SK-N-SH (cell line): ENCODE measurements at regions not wholly inside any gene's neighbourhood (a gene's known extent, or its start where the extent isn't known, plus 50 kb on each side); places are given as distances from the start of the nearest gene placed in this dataset.

ENCODE experiments used
- NRF1 ChIP-seq: IDR thresholded peaks from 2 replicates; pipeline ENCODE4 v1.6.1; 2012; ENCODE audit warnings: low read depth, mild to moderate bottlenecking, low read length
- YY1 ChIP-seq: IDR thresholded peaks from 2 replicates; pipeline ENCODE4 v1.4.0; 2012; ENCODE audit warnings: low read depth, mild to moderate bottlenecking
- TF ChIP-seq, protein P1 (sequence below): fragments of 200-600 bp; sonication (generic); IDR thresholded peaks from 2 replicates; pipeline ENCODE4 v1.6.1; 2017; ENCODE audit warnings: antibody characterized with exemption, mild to moderate bottlenecking, moderate library complexity

DNA sequence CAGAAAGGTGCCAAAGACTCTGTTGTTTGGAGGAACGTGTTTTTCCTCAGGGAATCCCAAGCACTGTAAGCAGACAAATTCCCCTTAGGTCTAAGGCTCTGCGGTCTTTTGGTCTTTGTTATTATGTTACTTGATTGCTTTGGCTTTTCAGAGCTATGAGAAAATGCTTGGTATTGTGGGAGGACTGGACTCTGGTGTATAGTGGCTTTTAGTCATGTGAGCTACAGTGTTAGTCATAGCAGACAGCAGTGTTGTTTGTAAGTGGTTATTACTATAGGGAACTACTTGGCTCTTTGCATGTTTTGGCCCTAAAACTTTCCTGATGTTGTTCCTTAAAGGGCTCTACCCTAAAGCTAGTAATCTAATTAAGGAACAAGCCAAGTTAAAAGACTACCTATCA, 956.2 kb upstream of the LRATD1 start:
- TF ChIP-seq YY1, result no peak
- TF ChIP-seq, protein P1, sequence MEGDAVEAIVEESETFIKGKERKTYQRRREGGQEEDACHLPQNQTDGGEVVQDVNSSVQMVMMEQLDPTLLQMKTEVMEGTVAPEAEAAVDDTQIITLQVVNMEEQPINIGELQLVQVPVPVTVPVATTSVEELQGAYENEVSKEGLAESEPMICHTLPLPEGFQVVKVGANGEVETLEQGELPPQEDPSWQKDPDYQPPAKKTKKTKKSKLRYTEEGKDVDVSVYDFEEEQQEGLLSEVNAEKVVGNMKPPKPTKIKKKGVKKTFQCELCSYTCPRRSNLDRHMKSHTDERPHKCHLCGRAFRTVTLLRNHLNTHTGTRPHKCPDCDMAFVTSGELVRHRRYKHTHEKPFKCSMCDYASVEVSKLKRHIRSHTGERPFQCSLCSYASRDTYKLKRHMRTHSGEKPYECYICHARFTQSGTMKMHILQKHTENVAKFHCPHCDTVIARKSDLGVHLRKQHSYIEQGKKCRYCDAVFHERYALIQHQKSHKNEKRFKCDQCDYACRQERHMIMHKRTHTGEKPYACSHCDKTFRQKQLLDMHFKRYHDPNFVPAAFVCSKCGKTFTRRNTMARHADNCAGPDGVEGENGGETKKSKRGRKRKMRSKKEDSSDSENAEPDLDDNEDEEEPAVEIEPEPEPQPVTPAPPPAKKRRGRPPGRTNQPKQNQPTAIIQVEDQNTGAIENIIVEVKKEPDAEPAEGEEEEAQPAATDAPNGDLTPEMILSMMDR, result no peak
- TF ChIP-seq NRF1, result no peak
